ENCODE measurements at regions not wholly inside any gene's neighbourhood (a gene's known extent, or its start where the extent isn't known, plus 50 kb on each side); places are given as distances from the start of the nearest gene placed in this dataset.

GRCh38 chr4:67250131-67250896, 295.0 kb downstream of the CENPC start:
- Histone ChIP-seq H3K9me3 (ENCODE audit: insufficient read depth, low read depth, low read length) (no peaks in the 10 kb centered on the region), H3K23ac (ENCODE audit: low read length) (no peak overlapping the region), H3K4me1 (ENCODE audit: control insufficient read depth in 1 of 2, insufficient read depth in 2 of 2, low read length in 2 of 2) (no peaks in the 10 kb centered on the region), H3K14ac (ENCODE audit: low read length) (no peak overlapping the region), H3K36me3 (ENCODE audit: control insufficient read depth in 1 of 2, insufficient read depth in 2 of 2, low read length in 2 of 2) (no peaks in the 10 kb centered on the region), H3K18ac (ENCODE audit: low read length) (no peak overlapping the region), H3K4me2 (ENCODE audit: low read length) (no peak overlapping the region), H4K91ac (ENCODE audit: low read depth, low read length) (no peak overlapping the region), H2AFZ (ENCODE audit: insufficient read depth, low read length, poor library complexity) (no peak overlapping the region), H3K4ac (ENCODE audit: low read depth, low read length) (no peak overlapping the region), H2BK12ac (ENCODE audit: low read length) (no peak overlapping the region), H3K79me2 (ENCODE audit: control insufficient read depth, insufficient read depth, low read length, poor library complexity) (no peaks in the 10 kb centered on the region), H4K12ac (ENCODE audit: low read depth, low read length) (no peak overlapping the region), H3K79me1 (ENCODE audit: low read length) (no peaks in the 10 kb centered on the region), H3K9ac (ENCODE audit: low read length) (no peak overlapping the region), H2BK5ac (ENCODE audit: low read depth, low read length, poor library complexity) (no peak overlapping the region), H2AK5ac (ENCODE audit: low read length) (no peak overlapping the region), H3K27ac (ENCODE audit: low read depth, low read length) (no peak overlapping the region), H4K8ac (ENCODE audit: low read depth, low read length) (no peak overlapping the region), H3K27me3 (ENCODE audit: insufficient read depth, low read length) (no peaks in the 10 kb centered on the region), H2BK120ac (ENCODE audit: insufficient read depth, low read length, poor library complexity) (no peak overlapping the region), H3K4me3 (ENCODE audit: low read depth, low read length) (no peak overlapping the region)
- WGBS (ENCODE audit: extremely low coverage, insufficient coverage, insufficient read length) = no CpG with 5 or more reads among the region's 4 CpGs
- no peak for DNase-seq

GRCh38 chr4:67236788-67237187, 308.5 kb downstream of the CENPC start:
- H3K14ac ChIP-seq (ENCODE audit: low read length) = no peak overlapping the region
- H2BK5ac ChIP-seq (ENCODE audit: low read depth, low read length, poor library complexity) = no peak overlapping the region
- H3K4ac ChIP-seq (ENCODE audit: low read depth, low read length) = no peak overlapping the region
- H3K79me2 ChIP-seq (ENCODE audit: control insufficient read depth, insufficient read depth, low read length, poor library complexity) = no peaks in the 10 kb centered on the region
- no peak overlapping the region for H3K27ac ChIP-seq (ENCODE audit: low read depth, low read length)
- H2AK5ac ChIP-seq (ENCODE audit: low read length) = peak overlapping the region; percentile 35
- no peak overlapping the region for H4K91ac ChIP-seq (ENCODE audit: low read depth, low read length)
- no peak overlapping the region for H2BK12ac ChIP-seq (ENCODE audit: low read length)
- H2BK120ac ChIP-seq (ENCODE audit: insufficient read depth, low read length, poor library complexity) = no peak overlapping the region
- no peak overlapping the region for H3K18ac ChIP-seq (ENCODE audit: low read length)
- no peak overlapping the region for H2AFZ ChIP-seq (ENCODE audit: insufficient read depth, low read length, poor library complexity)
- H4K8ac ChIP-seq (ENCODE audit: low read depth, low read length) = no peak overlapping the region
- H3K4me3 ChIP-seq (ENCODE audit: low read depth, low read length) = no peak overlapping the region
- DNase-seq = no peak
- WGBS (ENCODE audit: extremely low coverage, insufficient coverage, insufficient read length) = no CpG with 5 or more reads among the region's 2 CpGs
- H3K4me1 ChIP-seq (ENCODE audit: control insufficient read depth in 1 of 2, insufficient read depth in 2 of 2, low read length in 2 of 2) = peaks cover 0 to 3% of the 10 kb centered on the region in 2 experiments
- no peaks in the 10 kb centered on the region for H3K9me3 ChIP-seq (ENCODE audit: insufficient read depth, low read depth, low read length)
- no peak overlapping the region for H4K12ac ChIP-seq (ENCODE audit: low read depth, low read length)
- H3K36me3 ChIP-seq (ENCODE audit: control insufficient read depth in 1 of 2, insufficient read depth in 2 of 2, low read length in 2 of 2) = no peaks in the 10 kb centered on the region
- H3K23ac ChIP-seq (ENCODE audit: low read length) = peak overlapping the region; percentile 18
- H3K27me3 ChIP-seq (ENCODE audit: insufficient read depth, low read length) = no peaks in the 10 kb centered on the region
- peaks cover 3% of the 10 kb centered on the region for H3K79me1 ChIP-seq (ENCODE audit: low read length)
- H3K9ac ChIP-seq (ENCODE audit: low read length) = no peak overlapping the region
- no peak overlapping the region for H3K4me2 ChIP-seq (ENCODE audit: low read length)

- no peak overlapping the region for H3K14ac ChIP-seq (ENCODE audit: low read length)
- H2AFZ ChIP-seq (ENCODE audit: insufficient read depth, low read length, poor library complexity) = no peak overlapping the region
- H3K18ac ChIP-seq (ENCODE audit: low read length) = no peak overlapping the region
- no peaks in the 10 kb centered on the region for H3K27me3 ChIP-seq (ENCODE audit: insufficient read depth, low read length)
- H4K91ac ChIP-seq (ENCODE audit: low read depth, low read length) = no peak overlapping the region
- peaks cover 0 to 3% of the 10 kb centered on the region in 2 experiments for H3K4me1 ChIP-seq (ENCODE audit: control insufficient read depth in 1 of 2, insufficient read depth in 2 of 2, low read length in 2 of 2)
- H2BK12ac ChIP-seq (ENCODE audit: low read length) = no peak overlapping the region
- H3K4me2 ChIP-seq (ENCODE audit: low read length) = no peak overlapping the region
- DNase-seq = no peak
- H3K9me3 ChIP-seq (ENCODE audit: insufficient read depth, low read depth, low read length) = no peaks in the 10 kb centered on the region
- H3K23ac ChIP-seq (ENCODE audit: low read length) = no peak overlapping the region
- no peak overlapping the region for H4K8ac ChIP-seq (ENCODE audit: low read depth, low read length)
- no peak overlapping the region for H4K12ac ChIP-seq (ENCODE audit: low read depth, low read length)
- H3K4me3 ChIP-seq (ENCODE audit: low read depth, low read length) = no peak overlapping the region
- no peak overlapping the region for H2AK5ac ChIP-seq (ENCODE audit: low read length)
- H2BK120ac ChIP-seq (ENCODE audit: insufficient read depth, low read length, poor library complexity) = no peak overlapping the region
- no CpG with 5 or more reads among the region's 3 CpGs for WGBS (ENCODE audit: extremely low coverage, insufficient coverage, insufficient read length)
- H3K9ac ChIP-seq (ENCODE audit: low read length) = no peak overlapping the region
- no peak overlapping the region for H2BK5ac ChIP-seq (ENCODE audit: low read depth, low read length, poor library complexity)
- no peaks in the 10 kb centered on the region for H3K36me3 ChIP-seq (ENCODE audit: control insufficient read depth in 1 of 2, insufficient read depth in 2 of 2, low read length in 2 of 2)
- no peak overlapping the region for H3K27ac ChIP-seq (ENCODE audit: low read depth, low read length)
- H3K4ac ChIP-seq (ENCODE audit: low read depth, low read length) = no peak overlapping the region
- H3K79me2 ChIP-seq (ENCODE audit: control insufficient read depth, insufficient read depth, low read length, poor library complexity) = no peaks in the 10 kb centered on the region
- peaks cover 3% of the 10 kb centered on the region for H3K79me1 ChIP-seq (ENCODE audit: low read length)
These were observed 309.0 kb downstream of the CENPC start for GRCh38 chr4:67236318-67236717.

GRCh38 chr4:67234296-67234695, 311.0 kb downstream of the CENPC start:
- Histone ChIP-seq H3K18ac (ENCODE audit: low read length) (no peak overlapping the region), H3K4me1 (ENCODE audit: control insufficient read depth in 1 of 2, insufficient read depth in 2 of 2, low read length in 2 of 2) (peaks cover 0 to 3% of the 10 kb centered on the region in 2 experiments), H3K27me3 (ENCODE audit: insufficient read depth, low read length) (no peaks in the 10 kb centered on the region)

More at GRCh38 chr4:67234296-67234695, 311.0 kb downstream of the CENPC start:
- no peak overlapping the region for H3K4ac ChIP-seq (ENCODE audit: low read depth, low read length)
- H4K8ac ChIP-seq (ENCODE audit: low read depth, low read length) = no peak overlapping the region
- no peak overlapping the region for H3K23ac ChIP-seq (ENCODE audit: low read length)
- no peak overlapping the region for H2AK5ac ChIP-seq (ENCODE audit: low read length)
- H4K12ac ChIP-seq (ENCODE audit: low read depth, low read length) = no peak overlapping the region
- H4K91ac ChIP-seq (ENCODE audit: low read depth, low read length) = no peak overlapping the region
- H3K79me1 ChIP-seq (ENCODE audit: low read length) = peaks cover 3% of the 10 kb centered on the region
- WGBS (ENCODE audit: extremely low coverage, insufficient coverage, insufficient read length) = no CpG with 5 or more reads among the region's 2 CpGs
- no peak overlapping the region for H3K14ac ChIP-seq (ENCODE audit: low read length)
- no peak overlapping the region for H2AFZ ChIP-seq (ENCODE audit: insufficient read depth, low read length, poor library complexity)
- no peak overlapping the region for H3K9ac ChIP-seq (ENCODE audit: low read length)
- H3K9me3 ChIP-seq (ENCODE audit: insufficient read depth, low read depth, low read length) = no peaks in the 10 kb centered on the region
- no peak overlapping the region for H3K4me3 ChIP-seq (ENCODE audit: low read depth, low read length)
- H2BK120ac ChIP-seq (ENCODE audit: insufficient read depth, low read length, poor library complexity) = no peak overlapping the region
- no peaks in the 10 kb centered on the region for H3K79me2 ChIP-seq (ENCODE audit: control insufficient read depth, insufficient read depth, low read length, poor library complexity)
- H2BK12ac ChIP-seq (ENCODE audit: low read length) = no peak overlapping the region
- H3K27ac ChIP-seq (ENCODE audit: low read depth, low read length) = peak overlapping the region; percentile 33
- H3K4me2 ChIP-seq (ENCODE audit: low read length) = no peak overlapping the region
- no peaks in the 10 kb centered on the region for H3K36me3 ChIP-seq (ENCODE audit: control insufficient read depth in 1 of 2, insufficient read depth in 2 of 2, low read length in 2 of 2)
- DNase-seq = peak in 1 of 2 donors; percentile 45
- H2BK5ac ChIP-seq (ENCODE audit: low read depth, low read length, poor library complexity) = no peak overlapping the region
